ENCODE measurements at regions not wholly inside any gene's neighbourhood (a gene's known extent, or its start where the extent isn't known, plus 50 kb on each side); places are given as distances from the start of the nearest gene placed in this dataset.

GRCh38 chr7:46739518-46740234, 818.6 kb upstream of the IGFBP3 start:
- CTCF ChIA-PET, result interaction anchor here (0.8 kb wide), 1 partner anchor 149 kb away, joined by 3 read pairs; no protein-coding TSS in a partner anchor

GRCh38 chr7:46738796-46739195, 817.7 kb upstream of the IGFBP3 start:
- H3K27me3 Mint-ChIP-seq (ENCODE audit: unreplicated experiment), result no peaks in the 10 kb centered on the region
- peaks cover 13% of the 10 kb centered on the region for H3K4me1 Mint-ChIP-seq (ENCODE audit: low read depth, unreplicated experiment)
- DNase-seq, result no peak
- TF ChIP-seq CTCF (IDR thresholded peaks at IDR 0.05; ENCODE audit: unreplicated experiment), result no peak
- H3K4me3 Mint-ChIP-seq (ENCODE audit: low read depth, unreplicated experiment), result no peak overlapping the region
- no peaks in the 10 kb centered on the region for H3K36me3 Mint-ChIP-seq (ENCODE audit: insufficient read depth, unreplicated experiment)
- intact Hi-C loops (cut with micrococcal nuclease; ENCODE audit: unreplicated experiment), result no loop called here
- no TSS peak for BruUV-seq (replicated peaks)
- H3K9me3 Mint-ChIP-seq (ENCODE audit: low read depth, unreplicated experiment), result no peaks in the 10 kb centered on the region
- CTCF ChIA-PET, result interaction anchor here (0.8 kb wide), 1 partner anchor 148 kb away, joined by 3 read pairs; no protein-coding TSS in a partner anchor
- no peak overlapping the region for H3K27ac Mint-ChIP-seq (ENCODE audit: unreplicated experiment)

More at GRCh38 chr7:46739518-46740234, 818.6 kb upstream of the IGFBP3 start:
- no TSS peak for BruUV-seq (replicated peaks)
- no peak overlapping the region for H3K27ac Mint-ChIP-seq (ENCODE audit: unreplicated experiment)
- no peak overlapping the region for H3K4me3 Mint-ChIP-seq (ENCODE audit: low read depth, unreplicated experiment)
- DNase-seq, result no peak
- peaks cover 13% of the 10 kb centered on the region for H3K4me1 Mint-ChIP-seq (ENCODE audit: low read depth, unreplicated experiment)
- no peak for TF ChIP-seq CTCF (IDR thresholded peaks at IDR 0.05; ENCODE audit: unreplicated experiment)
- intact Hi-C loops (cut with micrococcal nuclease; ENCODE audit: unreplicated experiment), result no loop called here
- H3K36me3 Mint-ChIP-seq (ENCODE audit: insufficient read depth, unreplicated experiment), result no peaks in the 10 kb centered on the region
- H3K9me3 Mint-ChIP-seq (ENCODE audit: low read depth, unreplicated experiment), result no peaks in the 10 kb centered on the region
- H3K27me3 Mint-ChIP-seq (ENCODE audit: unreplicated experiment), result no peaks in the 10 kb centered on the region

GRCh38 chr7:46738165-46738564, 817.1 kb upstream of the IGFBP3 start:
- Mint-ChIP-seq H3K4me3 (ENCODE audit: low read depth, unreplicated experiment) (no peak overlapping the region), H3K27me3 (ENCODE audit: unreplicated experiment) (no peaks in the 10 kb centered on the region), H3K36me3 (ENCODE audit: insufficient read depth, unreplicated experiment) (no peaks in the 10 kb centered on the region), H3K4me1 (ENCODE audit: low read depth, unreplicated experiment) (peaks cover 13% of the 10 kb centered on the region), H3K27ac (ENCODE audit: unreplicated experiment) (no peak overlapping the region), H3K9me3 (ENCODE audit: low read depth, unreplicated experiment) (no peaks in the 10 kb centered on the region)
- no peak for TF ChIP-seq CTCF (IDR thresholded peaks at IDR 0.05; ENCODE audit: unreplicated experiment)
- DNase-seq, result no peak
- no TSS peak for BruUV-seq (replicated peaks)
- CTCF ChIA-PET, result no interaction called here
- intact Hi-C loops (cut with micrococcal nuclease; ENCODE audit: unreplicated experiment), result no loop called here

GRCh38 chr7:46725838-46726237, 804.8 kb upstream of the IGFBP3 start:
- peaks cover 11% of the 10 kb centered on the region for H3K9me3 Mint-ChIP-seq (ENCODE audit: low read depth, unreplicated experiment)
- no peak for TF ChIP-seq CTCF (IDR thresholded peaks at IDR 0.05; ENCODE audit: unreplicated experiment)
- CTCF ChIA-PET, result no interaction called here
- H3K4me3 Mint-ChIP-seq (ENCODE audit: low read depth, unreplicated experiment), result no peak overlapping the region
- intact Hi-C loops (cut with micrococcal nuclease; ENCODE audit: unreplicated experiment), result no loop called here
- H3K4me1 Mint-ChIP-seq (ENCODE audit: low read depth, unreplicated experiment), result peaks cover 22% of the 10 kb centered on the region
- no TSS peak for BruUV-seq (replicated peaks)
- DNase-seq, result no peak
- H3K36me3 Mint-ChIP-seq (ENCODE audit: insufficient read depth, unreplicated experiment), result no peaks in the 10 kb centered on the region
- H3K27ac Mint-ChIP-seq (ENCODE audit: unreplicated experiment), result no peak overlapping the region
- H3K27me3 Mint-ChIP-seq (ENCODE audit: unreplicated experiment), result no peaks in the 10 kb centered on the region

All from Calu3 (cell line).